ENCODE measurements at regions not wholly inside any gene's neighbourhood (a gene's known extent, or its start where the extent isn't known, plus 50 kb on each side); places are given as distances from the start of the nearest gene placed in this dataset.
"Not testable (repeated sequence)": the region's sequence is repeated elsewhere in the genome, so short reads cannot be mapped to it uniquely, and the experiment has no call there.

- DNase-seq (ENCODE audit: low spot score): no peak
Measured at GRCh38 chr16:5298202-5298601, 200.6 kb upstream of the EEF2KMT start.

- DNase-seq (ENCODE audit: low spot score): no peak
Measured at GRCh38 chr16:5296176-5296575, 198.6 kb upstream of the EEF2KMT start.

- DNase-seq (ENCODE audit: low spot score): not testable (repeated sequence)
Measured at GRCh38 chr16:5295304-5295703, 197.7 kb upstream of the EEF2KMT start.

- DNase-seq (ENCODE audit: low spot score): not testable (repeated sequence)
Measured at GRCh38 chr16:5282152-5282551, 184.6 kb upstream of the EEF2KMT start.

- no peak for DNase-seq (ENCODE audit: low spot score)
Measured at GRCh38 chr16:5257462-5257861, 159.9 kb upstream of the EEF2KMT start.

- DNase-seq (ENCODE audit: low spot score): no peak
Measured at GRCh38 chr16:5252791-5253190, 155.2 kb upstream of the EEF2KMT start.

- not testable (repeated sequence) for DNase-seq (ENCODE audit: low spot score)
Measured at GRCh38 chr16:5247403-5247802, 149.8 kb upstream of the EEF2KMT start.

- not testable (repeated sequence) for DNase-seq (ENCODE audit: low spot score)
Measured at GRCh38 chr16:5240278-5240626, 142.7 kb upstream of the EEF2KMT start.

GRCh38 chr16:5239472-5240277 lies 142.1 kb upstream of the EEF2KMT start:
- DNase-seq (ENCODE audit: low spot score): peak; percentile 23

- DNase-seq (ENCODE audit: low spot score): no peak
Measured at GRCh38 chr16:5235119-5235518, 137.5 kb upstream of the EEF2KMT start.

GRCh38 chr16:5234295-5235050 lies 136.9 kb upstream of the EEF2KMT start:
- no peak for DNase-seq (ENCODE audit: low spot score)

- no peak for DNase-seq (ENCODE audit: low spot score)
Measured at GRCh38 chr16:5231246-5231759, 133.7 kb upstream of the EEF2KMT start.

GRCh38 chr16:5228369-5228768 lies 130.8 kb upstream of the EEF2KMT start:
- no peak for DNase-seq (ENCODE audit: low spot score)

GRCh38 chr16:5225931-5226655 lies 128.5 kb upstream of the EEF2KMT start:
- DNase-seq (ENCODE audit: low spot score): no peak

GRCh38 chr16:5222761-5223160 lies 125.2 kb upstream of the EEF2KMT start:
- DNase-seq (ENCODE audit: low spot score): no peak

- not testable (repeated sequence) for DNase-seq (ENCODE audit: low spot score)
Measured at GRCh38 chr16:5221831-5222230, 124.2 kb upstream of the EEF2KMT start.

GRCh38 chr16:5220705-5221104 lies 123.1 kb upstream of the EEF2KMT start:
- DNase-seq (ENCODE audit: low spot score): no peak

- no peak for DNase-seq (ENCODE audit: low spot score)
Measured at GRCh38 chr16:5216441-5217080, 119.0 kb upstream of the EEF2KMT start.

- no peak for DNase-seq (ENCODE audit: low spot score)
Measured at GRCh38 chr16:5215901-5216300, 118.3 kb upstream of the EEF2KMT start.

- DNase-seq (ENCODE audit: low spot score): no peak
Measured at GRCh38 chr16:5214466-5214865, 116.9 kb upstream of the EEF2KMT start.

- not testable (repeated sequence) for DNase-seq (ENCODE audit: low spot score)
Measured at GRCh38 chr16:5212501-5212900, 114.9 kb upstream of the EEF2KMT start.
